ENCODE measurements at regions not wholly inside any gene's neighbourhood (a gene's known extent, or its start where the extent isn't known, plus 50 kb on each side); places are given as distances from the start of the nearest gene placed in this dataset.

DNA sequence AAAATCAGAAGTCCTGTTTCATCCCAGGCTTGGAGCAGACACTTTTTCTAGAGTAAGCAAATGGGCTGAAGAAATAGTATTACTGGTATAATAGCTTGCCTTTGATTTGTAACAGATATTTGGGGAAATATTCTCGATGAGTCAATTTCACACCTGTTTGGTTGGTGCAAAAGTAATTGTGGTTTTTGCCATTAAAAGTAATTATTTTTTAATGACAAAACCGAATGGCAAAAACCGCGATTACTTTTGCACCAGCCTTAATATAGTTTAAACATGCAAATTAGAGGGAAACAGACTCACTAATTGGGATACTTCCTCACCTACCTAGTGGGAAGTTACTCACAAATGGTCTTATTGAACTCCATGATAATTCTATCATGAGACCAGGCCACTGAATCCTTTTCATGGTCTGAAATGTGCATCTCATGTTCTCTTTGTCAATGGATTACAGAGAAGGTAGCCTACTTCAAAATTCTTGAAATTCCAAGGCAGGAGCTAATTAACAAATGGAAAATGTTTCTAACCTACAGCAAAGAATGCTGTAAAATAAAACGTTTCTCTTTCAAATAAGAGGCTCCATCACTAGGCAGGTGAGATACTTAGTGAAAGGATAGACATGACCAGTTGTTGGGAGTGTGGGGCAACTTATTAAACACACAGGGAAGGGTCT is 391.3 kb downstream of the EMP1 start:
- Histone ChIP-seq H3K79me2 (ENCODE audit: control insufficient read depth, insufficient read depth, low read length) (no peaks in the 10 kb centered on the region), H3K4me1 (ENCODE audit: control insufficient read depth, low read depth, low read length) (peaks cover 2% of the 10 kb centered on the region), H4K8ac (ENCODE audit: low read depth, low read length) (no peak overlapping the region), H3K56ac (ENCODE audit: low read length) (no peak overlapping the region), H3K36me3 (ENCODE audit: control insufficient read depth, insufficient read depth, low read length) (no peaks in the 10 kb centered on the region), H3K4me3 (ENCODE audit: low read length) (no peak overlapping the region), H3K27me3 (ENCODE audit: insufficient read depth, low read length, poor library complexity) (no peaks in the 10 kb centered on the region), H3K79me1 (ENCODE audit: low read length) (no peaks in the 10 kb centered on the region), H2BK5ac (ENCODE audit: low read length) (no peak overlapping the region), H2AK5ac (ENCODE audit: low read length) (no peak overlapping the region), H4K5ac (ENCODE audit: low read length) (no peak overlapping the region), H3K9ac (ENCODE audit: low read length) (no peak overlapping the region), H3K18ac (ENCODE audit: low read length) (no peak overlapping the region), H2BK15ac (replicated peaks; ENCODE audit: low read depth) (no peak overlapping the region), H3K27ac (ENCODE audit: low read depth, low read length) (no peak overlapping the region), H3K4ac (ENCODE audit: low read depth, low read length) (no peak overlapping the region), H3K23ac (ENCODE audit: low read length) (no peak overlapping the region), H2BK120ac (ENCODE audit: low read depth, low read length) (no peak overlapping the region), H3K4me2 (ENCODE audit: low read length) (no peak overlapping the region)
- WGBS (ENCODE audit: extremely low coverage, insufficient coverage, low lambda C conversion rate), result no CpG with 5 or more reads among the region's 5 CpGs
- DNase-seq, result peak; percentile 58

DNA sequence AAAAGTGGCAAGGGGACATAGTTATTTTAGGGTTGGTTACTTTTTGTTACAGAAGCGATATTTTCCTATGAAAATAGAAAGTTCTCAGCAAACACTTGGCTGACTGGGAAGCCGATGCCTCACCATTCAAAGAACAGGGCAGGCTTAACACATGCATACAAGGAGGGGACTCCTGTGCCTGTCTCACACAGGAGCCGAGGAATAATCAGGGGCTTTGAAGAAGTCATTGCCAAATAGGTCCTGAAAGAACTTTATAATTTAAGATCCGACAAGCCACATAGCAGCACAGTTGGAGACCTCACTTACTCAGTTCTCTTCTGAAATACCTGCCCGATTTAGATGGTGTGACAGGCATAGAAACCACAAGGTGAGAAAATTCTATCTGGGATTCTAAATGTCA is 389.8 kb downstream of the EMP1 start:
- Histone ChIP-seq H4K5ac (ENCODE audit: low read length) (no peak overlapping the region), H3K27ac (ENCODE audit: low read depth, low read length) (no peak overlapping the region), H3K36me3 (ENCODE audit: control insufficient read depth, insufficient read depth, low read length) (no peaks in the 10 kb centered on the region), H3K79me2 (ENCODE audit: control insufficient read depth, insufficient read depth, low read length) (no peaks in the 10 kb centered on the region), H2BK5ac (ENCODE audit: low read length) (no peak overlapping the region), H3K23ac (ENCODE audit: low read length) (no peak overlapping the region), H2BK15ac (replicated peaks; ENCODE audit: low read depth) (no peak overlapping the region), H2BK120ac (ENCODE audit: low read depth, low read length) (no peak overlapping the region), H3K18ac (ENCODE audit: low read length) (no peak overlapping the region), H3K9ac (ENCODE audit: low read length) (no peak overlapping the region), H4K8ac (ENCODE audit: low read depth, low read length) (no peak overlapping the region), H3K4me2 (ENCODE audit: low read length) (no peak overlapping the region), H3K4me3 (ENCODE audit: low read length) (no peak overlapping the region), H3K56ac (ENCODE audit: low read length) (no peak overlapping the region), H2AK5ac (ENCODE audit: low read length) (no peak overlapping the region), H3K4ac (ENCODE audit: low read depth, low read length) (no peak overlapping the region), H3K4me1 (ENCODE audit: control insufficient read depth, low read depth, low read length) (peaks cover 2% of the 10 kb centered on the region), H3K79me1 (ENCODE audit: low read length) (no peaks in the 10 kb centered on the region), H3K27me3 (ENCODE audit: insufficient read depth, low read length, poor library complexity) (no peaks in the 10 kb centered on the region)
- no CpG with 5 or more reads among the region's 5 CpGs for WGBS (ENCODE audit: extremely low coverage, insufficient coverage, low lambda C conversion rate)
- DNase-seq, result peak; percentile 91

DNA sequence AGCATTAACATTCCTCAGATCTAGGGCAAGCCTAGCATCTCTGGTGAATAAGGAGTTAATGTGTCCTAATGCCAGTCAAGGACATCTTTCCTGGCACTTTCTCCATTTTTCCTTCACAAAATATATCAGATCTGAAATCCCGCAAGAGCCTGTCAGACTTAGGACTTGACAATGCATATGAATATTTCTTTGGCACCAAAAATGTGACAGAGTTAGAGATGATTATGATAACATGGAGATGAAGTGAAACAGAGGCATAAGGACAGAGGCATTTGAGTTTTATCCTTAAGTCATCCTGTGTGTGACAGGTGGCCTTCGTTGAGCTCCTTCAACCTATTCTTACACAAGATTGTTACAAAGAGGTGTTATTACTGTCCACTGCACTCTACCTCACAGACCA is 388.0 kb downstream of the EMP1 start:
- no peak overlapping the region for H3K18ac ChIP-seq (ENCODE audit: low read length)
- no peak overlapping the region for H3K4me3 ChIP-seq (ENCODE audit: low read length)
- H3K23ac ChIP-seq (ENCODE audit: low read length), result no peak overlapping the region
- no peak for DNase-seq
- H2BK120ac ChIP-seq (ENCODE audit: low read depth, low read length), result no peak overlapping the region
- H3K4ac ChIP-seq (ENCODE audit: low read depth, low read length), result no peak overlapping the region
- no peak overlapping the region for H2BK5ac ChIP-seq (ENCODE audit: low read length)
- H3K4me1 ChIP-seq (ENCODE audit: control insufficient read depth, low read depth, low read length), result peaks cover 2% of the 10 kb centered on the region
- H4K8ac ChIP-seq (ENCODE audit: low read depth, low read length), result no peak overlapping the region
- no peak overlapping the region for H2AK5ac ChIP-seq (ENCODE audit: low read length)
- WGBS (ENCODE audit: extremely low coverage, insufficient coverage, low lambda C conversion rate), result no CpG with 5 or more reads among the region's 2 CpGs
- H3K9ac ChIP-seq (ENCODE audit: low read length), result no peak overlapping the region
- H3K27ac ChIP-seq (ENCODE audit: low read depth, low read length), result no peak overlapping the region
- no peak overlapping the region for H3K56ac ChIP-seq (ENCODE audit: low read length)
- H3K27me3 ChIP-seq (ENCODE audit: insufficient read depth, low read length, poor library complexity), result no peaks in the 10 kb centered on the region
- no peak overlapping the region for H3K4me2 ChIP-seq (ENCODE audit: low read length)
- no peaks in the 10 kb centered on the region for H3K36me3 ChIP-seq (ENCODE audit: control insufficient read depth, insufficient read depth, low read length)
- H4K5ac ChIP-seq (ENCODE audit: low read length), result no peak overlapping the region
- H2BK15ac ChIP-seq (replicated peaks; ENCODE audit: low read depth), result no peak overlapping the region
- H3K79me1 ChIP-seq (ENCODE audit: low read length), result no peaks in the 10 kb centered on the region
- H3K79me2 ChIP-seq (ENCODE audit: control insufficient read depth, insufficient read depth, low read length), result no peaks in the 10 kb centered on the region

DNA sequence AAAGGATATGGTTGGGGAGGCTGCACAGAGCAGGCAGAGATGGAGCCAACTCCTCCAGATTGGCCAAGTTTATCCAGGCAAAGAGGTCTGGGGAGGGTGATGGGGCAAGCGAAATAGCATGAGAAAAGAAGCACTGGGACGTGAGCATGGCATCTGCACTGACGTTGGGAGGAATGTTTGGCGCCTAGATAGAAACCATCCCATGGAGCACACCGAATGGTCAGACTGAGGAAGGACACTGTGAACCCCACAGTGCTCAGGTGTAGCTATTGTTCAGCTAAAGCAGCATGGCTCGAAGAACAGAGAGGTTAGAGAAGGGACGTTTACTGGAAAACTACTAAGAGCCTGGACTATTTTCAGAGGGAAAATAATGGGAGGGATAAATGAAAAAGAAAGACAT is 387.1 kb downstream of the EMP1 start:
- Histone ChIP-seq H4K5ac (ENCODE audit: low read length) (no peak overlapping the region), H3K27me3 (ENCODE audit: insufficient read depth, low read length, poor library complexity) (no peaks in the 10 kb centered on the region), H3K9ac (ENCODE audit: low read length) (no peak overlapping the region), H3K23ac (ENCODE audit: low read length) (no peak overlapping the region), H3K18ac (ENCODE audit: low read length) (no peak overlapping the region), H3K79me1 (ENCODE audit: low read length) (no peaks in the 10 kb centered on the region), H2BK15ac (replicated peaks; ENCODE audit: low read depth) (no peak overlapping the region), H3K79me2 (ENCODE audit: control insufficient read depth, insufficient read depth, low read length) (no peaks in the 10 kb centered on the region), H2AK5ac (ENCODE audit: low read length) (peak overlapping the region; percentile 38), H2BK120ac (ENCODE audit: low read depth, low read length) (no peak overlapping the region), H3K56ac (ENCODE audit: low read length) (no peak overlapping the region), H4K8ac (ENCODE audit: low read depth, low read length) (no peak overlapping the region), H2BK5ac (ENCODE audit: low read length) (no peak overlapping the region), H3K4me1 (ENCODE audit: control insufficient read depth, low read depth, low read length) (peaks cover 2% of the 10 kb centered on the region), H3K4me2 (ENCODE audit: low read length) (no peak overlapping the region), H3K27ac (ENCODE audit: low read depth, low read length) (no peak overlapping the region), H3K4me3 (ENCODE audit: low read length) (no peak overlapping the region), H3K36me3 (ENCODE audit: control insufficient read depth, insufficient read depth, low read length) (no peaks in the 10 kb centered on the region), H3K4ac (ENCODE audit: low read depth, low read length) (no peak overlapping the region)
- WGBS (ENCODE audit: extremely low coverage, insufficient coverage, low lambda C conversion rate), result no CpG with 5 or more reads among the region's 7 CpGs
- no peak for DNase-seq

DNA sequence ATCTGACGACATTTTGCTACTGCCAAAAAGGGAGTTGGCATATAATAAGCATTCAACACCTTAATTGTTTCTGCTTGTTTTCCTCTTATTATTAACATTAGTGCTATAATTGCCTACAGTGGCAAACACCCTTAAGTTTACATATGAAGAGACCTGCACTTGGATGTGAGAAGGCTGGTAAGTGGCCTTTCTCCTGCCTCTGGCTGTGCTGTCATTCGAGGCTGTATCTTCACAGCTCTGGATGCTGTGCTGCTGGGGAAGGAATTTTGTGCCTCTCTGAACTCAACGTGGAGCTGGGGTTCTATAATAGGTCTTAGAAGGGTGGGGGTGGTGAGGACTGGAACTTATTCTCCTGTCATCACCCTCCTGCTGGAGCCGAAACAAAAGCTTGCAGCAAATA is 385.9 kb downstream of the EMP1 start:
- no peak overlapping the region for H3K4me2 ChIP-seq (ENCODE audit: low read length)
- H3K56ac ChIP-seq (ENCODE audit: low read length), result peak overlapping the region; percentile 32
- H2BK15ac ChIP-seq (replicated peaks; ENCODE audit: low read depth), result no peak overlapping the region
- H3K4me1 ChIP-seq (ENCODE audit: control insufficient read depth, low read depth, low read length), result peaks cover 2% of the 10 kb centered on the region
- H2BK120ac ChIP-seq (ENCODE audit: low read depth, low read length), result no peak overlapping the region
- H3K9ac ChIP-seq (ENCODE audit: low read length), result no peak overlapping the region
- no peak overlapping the region for H3K4ac ChIP-seq (ENCODE audit: low read depth, low read length)
- H3K36me3 ChIP-seq (ENCODE audit: control insufficient read depth, insufficient read depth, low read length), result no peaks in the 10 kb centered on the region
- no peaks in the 10 kb centered on the region for H3K79me1 ChIP-seq (ENCODE audit: low read length)
- H2BK5ac ChIP-seq (ENCODE audit: low read length), result no peak overlapping the region
- DNase-seq, result no peak
- WGBS (ENCODE audit: extremely low coverage, insufficient coverage, low lambda C conversion rate), result no CpG with 5 or more reads among the region's 4 CpGs
- no peaks in the 10 kb centered on the region for H3K79me2 ChIP-seq (ENCODE audit: control insufficient read depth, insufficient read depth, low read length)
- no peak overlapping the region for H3K27ac ChIP-seq (ENCODE audit: low read depth, low read length)
- no peak overlapping the region for H4K8ac ChIP-seq (ENCODE audit: low read depth, low read length)
- no peak overlapping the region for H2AK5ac ChIP-seq (ENCODE audit: low read length)
- no peak overlapping the region for H3K4me3 ChIP-seq (ENCODE audit: low read length)
- no peaks in the 10 kb centered on the region for H3K27me3 ChIP-seq (ENCODE audit: insufficient read depth, low read length, poor library complexity)
- H4K5ac ChIP-seq (ENCODE audit: low read length), result no peak overlapping the region
- no peak overlapping the region for H3K18ac ChIP-seq (ENCODE audit: low read length)
- H3K23ac ChIP-seq (ENCODE audit: low read length), result no peak overlapping the region

DNA sequence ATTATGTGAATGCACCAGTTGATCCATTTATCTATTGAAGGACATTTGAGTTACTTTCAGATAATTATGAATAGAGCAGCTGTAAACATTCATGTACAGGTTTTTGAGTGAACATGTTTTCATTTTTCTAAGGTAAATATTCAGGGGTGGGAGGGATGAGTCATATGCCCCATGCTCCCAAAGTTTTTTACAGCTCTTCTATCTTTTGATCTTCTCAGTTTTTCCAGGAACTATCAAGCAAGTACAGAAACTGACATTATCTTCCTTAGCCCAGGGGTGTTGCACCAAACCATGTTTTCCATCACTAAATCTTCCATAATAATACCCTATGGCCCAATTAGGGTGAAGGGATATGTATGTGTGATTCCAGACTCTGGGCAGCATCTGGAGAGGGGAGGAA is 384.5 kb downstream of the EMP1 start:
- Histone ChIP-seq H2BK15ac (replicated peaks; ENCODE audit: low read depth) (no peak overlapping the region), H2BK120ac (ENCODE audit: low read depth, low read length) (no peak overlapping the region), H3K27me3 (ENCODE audit: insufficient read depth, low read length, poor library complexity) (no peaks in the 10 kb centered on the region), H3K79me2 (ENCODE audit: control insufficient read depth, insufficient read depth, low read length) (no peaks in the 10 kb centered on the region), H3K9ac (ENCODE audit: low read length) (no peak overlapping the region), H4K8ac (ENCODE audit: low read depth, low read length) (no peak overlapping the region), H4K5ac (ENCODE audit: low read length) (no peak overlapping the region), H3K27ac (ENCODE audit: low read depth, low read length) (no peak overlapping the region), H3K23ac (ENCODE audit: low read length) (no peak overlapping the region), H2BK5ac (ENCODE audit: low read length) (no peak overlapping the region), H2AK5ac (ENCODE audit: low read length) (no peak overlapping the region), H3K4me1 (ENCODE audit: control insufficient read depth, low read depth, low read length) (peaks cover 2% of the 10 kb centered on the region), H3K4me2 (ENCODE audit: low read length) (no peak overlapping the region), H3K36me3 (ENCODE audit: control insufficient read depth, insufficient read depth, low read length) (no peaks in the 10 kb centered on the region), H3K56ac (ENCODE audit: low read length) (no peak overlapping the region), H3K4me3 (ENCODE audit: low read length) (no peak overlapping the region), H3K4ac (ENCODE audit: low read depth, low read length) (no peak overlapping the region), H3K79me1 (ENCODE audit: low read length) (no peaks in the 10 kb centered on the region), H3K18ac (ENCODE audit: low read length) (no peak overlapping the region)
- no peak for DNase-seq
